WTC11 (cell line): ENCODE measurements at regions not wholly inside any gene's neighbourhood (a gene's known extent, or its start where the extent isn't known, plus 50 kb on each side); places are given as distances from the start of the nearest gene placed in this dataset.

ENCODE experiments used
- ATAC-seq: fragments of 200-7000 bp; cut with Tn5 transposase; 2 replicates; pipeline ENCODE4 v1.10.0; 2021; ENCODE audit warnings: mild to moderate bottlenecking, moderate library complexity
- CTCF ChIA-PET: fragments of 300-600 bp; sonication (Branson Sonifier 250); formaldehyde crosslinking; loops from one replicate; lab custom pipeline; 2021; ENCODE audit warnings: antibody characterized with exemption; lab: Charles Lee
- POLR2A ChIA-PET: fragments of 350-600 bp; sonication (Branson Sonifier 250); formaldehyde crosslinking; loops from one replicate; lab custom pipeline; 2021; ENCODE audit warnings: antibody characterized with exemption; lab: Charles Lee
- DNase-seq: peaks from one replicate; pipeline ENCODE4 v3.0.0; 2021; ENCODE audit warnings: low spot score
- H3K27ac Mint-ChIP-seq: 2 replicates; pipeline ENCODE4 v1.8.0; 2021; ENCODE audit warnings: mixed read lengths
- H3K27me3 Mint-ChIP-seq: 2 replicates; pipeline ENCODE4 v1.8.0; 2021; ENCODE audit warnings: low read depth, mild to moderate bottlenecking, moderate library complexity, mixed read lengths
- H3K36me3 Mint-ChIP-seq: 2 replicates; pipeline ENCODE4 v1.8.0; 2021; ENCODE audit warnings: mixed read lengths
- H3K4me1 Mint-ChIP-seq: 2 replicates; pipeline ENCODE4 v1.8.0; 2022; ENCODE audit warnings: mixed read lengths
- H3K4me3 Mint-ChIP-seq: 2 replicates; pipeline ENCODE4 v1.8.0; 2021; ENCODE audit warnings: mild to moderate bottlenecking, moderate library complexity, mixed read lengths
- H3K9me3 Mint-ChIP-seq: 2 replicates; pipeline ENCODE4 v1.8.0; 2021; ENCODE audit warnings: mixed read lengths
- ATF1 ChIP-seq: sonication (generic); formaldehyde crosslinking; IDR thresholded peaks from 2 replicates; pipeline ENCODE4 v1.8.1; 2023; ENCODE audit warnings: mild to moderate bottlenecking, moderate library complexity, missing genetic modification reagents
- CREM ChIP-seq: sonication (generic); formaldehyde crosslinking; IDR thresholded peaks from 2 replicates; pipeline ENCODE4 v1.8.1; 2022; ENCODE audit warnings: mild to moderate bottlenecking, missing genetic modification reagents, moderate library complexity
- ETV6 ChIP-seq: sonication (generic); formaldehyde crosslinking; IDR thresholded peaks from 2 replicates; pipeline ENCODE4 v1.8.1; 2022; ENCODE audit warnings: mild to moderate bottlenecking, missing genetic modification reagents
- GABPB1 ChIP-seq: sonication (generic); formaldehyde crosslinking; IDR thresholded peaks from 2 replicates; pipeline ENCODE4 v1.8.1; 2023; ENCODE audit warnings: mild to moderate bottlenecking, missing genetic modification reagents
- GTF2I ChIP-seq: fragments of 250-450 bp; sonication (Bioruptor Pico); conservative IDR thresholded peaks from 2 replicates; pipeline ENCODE4 v1.4.0; 2021; ENCODE audit warnings: mild to moderate bottlenecking
- HMGA2 ChIP-seq: fragments of 250-450 bp; sonication (Bioruptor Pico); IDR thresholded peaks from 2 replicates; pipeline ENCODE4 v1.4.0; 2021; ENCODE audit warnings: mild to moderate bottlenecking, moderate library complexity
- IRF2 ChIP-seq: sonication (generic); formaldehyde crosslinking; IDR thresholded peaks from 2 replicates; pipeline ENCODE4 v1.8.0; 2022; ENCODE audit warnings: low read depth, missing genetic modification reagents, borderline replicate concordance
- KAT7 ChIP-seq: sonication (generic); formaldehyde crosslinking; IDR thresholded peaks from 2 replicates; pipeline ENCODE4 v1.8.1; 2023; ENCODE audit warnings: missing genetic modification reagents, mild to moderate bottlenecking, borderline replicate concordance
- MXD4 ChIP-seq: fragments of 250-450 bp; sonication (Bioruptor Pico); IDR thresholded peaks from 2 replicates; pipeline ENCODE4 v1.8.0; 2021; ENCODE audit warnings: mild to moderate bottlenecking, moderate library complexity, borderline replicate concordance
- NFATC4 ChIP-seq: fragments of 250-450 bp; sonication (Bioruptor Pico); IDR thresholded peaks from 2 replicates; pipeline ENCODE4 v1.9.0; 2021; ENCODE audit warnings: mild to moderate bottlenecking
- NFYB ChIP-seq: sonication (generic); formaldehyde crosslinking; conservative IDR thresholded peaks from 2 replicates; pipeline ENCODE4 v1.8.0; 2022; ENCODE audit warnings: low read depth, missing genetic modification reagents
- PRRX2 ChIP-seq: fragments of 250-450 bp; sonication (Bioruptor Pico); IDR thresholded peaks from 2 replicates; pipeline ENCODE4 v1.8.0; 2021; ENCODE audit warnings: mild to moderate bottlenecking
- TEAD1 ChIP-seq: sonication (generic); formaldehyde crosslinking; IDR thresholded peaks from 2 replicates; pipeline ENCODE4 v1.8.0; 2022; ENCODE audit warnings: mild to moderate bottlenecking, missing genetic modification reagents
- TEAD4 ChIP-seq: sonication (generic); formaldehyde crosslinking; IDR thresholded peaks from 2 replicates; pipeline ENCODE4 v1.8.0; 2022; ENCODE audit warnings: mild to moderate bottlenecking, missing genetic modification reagents
- TP53 ChIP-seq: sonication (generic); formaldehyde crosslinking; IDR thresholded peaks from 2 replicates; pipeline ENCODE4 v1.8.1; 2023; ENCODE audit warnings: mild to moderate bottlenecking, missing genetic modification reagents
- ZBTB21 ChIP-seq: sonication (generic); formaldehyde crosslinking; IDR thresholded peaks from 2 replicates; pipeline ENCODE4 v1.8.1; 2023; ENCODE audit warnings: mild to moderate bottlenecking, missing genetic modification reagents, borderline replicate concordance
- ZNF232 ChIP-seq: sonication (generic); formaldehyde crosslinking; IDR thresholded peaks from 2 replicates; pipeline ENCODE4 v1.8.0; 2022; ENCODE audit warnings: mild to moderate bottlenecking, missing genetic modification reagents
- ZNF263 ChIP-seq: sonication (generic); formaldehyde crosslinking; IDR thresholded peaks from 2 replicates; pipeline ENCODE4 v1.8.1; 2022; ENCODE audit warnings: low read depth, mild to moderate bottlenecking, moderate library complexity, missing genetic modification reagents
- ZNF416 ChIP-seq: fragments of 250-450 bp; sonication (Bioruptor Pico); IDR thresholded peaks from 2 replicates; pipeline ENCODE4 v1.9.0; 2021; ENCODE audit warnings: mild to moderate bottlenecking, inconsistent platforms
- ZNF423 ChIP-seq: fragments of 250-450 bp; sonication (Bioruptor Pico); IDR thresholded peaks from 2 replicates; pipeline ENCODE4 v2.1.2; 2022; ENCODE audit warnings: mild to moderate bottlenecking, moderate library complexity
- TF ChIP-seq, protein P1 (sequence below): sonication (generic); formaldehyde crosslinking; IDR thresholded peaks from 2 replicates; pipeline ENCODE4 v1.8.0; 2022; ENCODE audit warnings: mild to moderate bottlenecking, missing genetic modification reagents
- TF ChIP-seq, protein P2 (sequence below): fragments of 250-450 bp; sonication (Bioruptor Pico); IDR thresholded peaks from 2 replicates; pipeline ENCODE4 v1.9.0; 2021; ENCODE audit warnings: mild to moderate bottlenecking
- TF ChIP-seq, protein P3 (sequence below): fragments of 250-450 bp; sonication (Bioruptor Pico); IDR thresholded peaks from 2 replicates; pipeline ENCODE4 v1.9.0; 2021; ENCODE audit warnings: mild to moderate bottlenecking
- TF ChIP-seq, protein P4 (sequence below): sonication (generic); formaldehyde crosslinking; IDR thresholded peaks from 2 replicates; pipeline ENCODE4 v1.8.0; 2023; ENCODE audit warnings: mild to moderate bottlenecking, missing genetic modification reagents
- TF ChIP-seq, protein P5 (sequence below): sonication (generic); formaldehyde crosslinking; IDR thresholded peaks from 2 replicates; pipeline ENCODE4 v1.8.0; 2023; ENCODE audit warnings: missing genetic modification reagents
- TF ChIP-seq, protein P6 (sequence below): sonication (generic); formaldehyde crosslinking; IDR thresholded peaks from 2 replicates; pipeline ENCODE4 v1.8.1; 2023; ENCODE audit warnings: mild to moderate bottlenecking, moderate library complexity, missing genetic modification reagents
- TF ChIP-seq, protein P7 (sequence below): sonication (generic); formaldehyde crosslinking; IDR thresholded peaks from 2 replicates; pipeline ENCODE4 v1.8.0; 2022; ENCODE audit warnings: mild to moderate bottlenecking, missing genetic modification reagents

DNA sequence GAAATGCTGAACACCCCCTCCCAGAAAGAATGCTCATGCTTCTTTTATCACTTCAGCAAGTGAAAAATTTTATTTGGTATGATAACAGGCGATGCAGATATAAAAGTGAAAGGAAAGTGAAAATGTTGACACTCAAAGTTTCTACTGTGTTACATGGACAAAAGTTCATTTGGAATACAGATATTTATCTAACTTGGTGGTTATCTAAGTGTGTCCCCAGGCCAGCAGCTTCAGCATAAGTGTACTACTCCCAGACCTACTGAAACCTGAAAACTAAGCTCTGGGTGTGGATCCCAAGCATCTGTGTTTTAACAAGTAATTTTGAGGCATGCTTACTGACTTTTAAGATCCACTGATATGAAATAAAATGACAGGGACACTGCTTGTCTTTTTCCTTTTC is 157.1 kb upstream of the BCHE start:
- DNase-seq (no peak), ATAC-seq (no peak)
- ChIA-PET CTCF (no interaction called here), POLR2A (no interaction called here)
- TF ChIP-seq IRF2 (CRISPR knock-in tag) (no peak), TEAD1 (CRISPR knock-in tag) (no peak), PRRX2 (CRISPR knock-in tag) (no peak), NFATC4 (CRISPR knock-in tag) (no peak), KAT7 (no peak), ATF1 (CRISPR knock-in tag) (no peak), CREM (CRISPR knock-in tag) (no peak), NFYB (CRISPR knock-in tag) (no peak), ZNF232 (CRISPR knock-in tag) (no peak), TP53 (CRISPR knock-in tag) (no peak), ZBTB21 (no peak), ZNF263 (CRISPR knock-in tag) (no peak), GTF2I (CRISPR knock-in tag) (no peak), ZNF423 (CRISPR knock-in tag) (no peak)
- TF ChIP-seq, protein P1, sequence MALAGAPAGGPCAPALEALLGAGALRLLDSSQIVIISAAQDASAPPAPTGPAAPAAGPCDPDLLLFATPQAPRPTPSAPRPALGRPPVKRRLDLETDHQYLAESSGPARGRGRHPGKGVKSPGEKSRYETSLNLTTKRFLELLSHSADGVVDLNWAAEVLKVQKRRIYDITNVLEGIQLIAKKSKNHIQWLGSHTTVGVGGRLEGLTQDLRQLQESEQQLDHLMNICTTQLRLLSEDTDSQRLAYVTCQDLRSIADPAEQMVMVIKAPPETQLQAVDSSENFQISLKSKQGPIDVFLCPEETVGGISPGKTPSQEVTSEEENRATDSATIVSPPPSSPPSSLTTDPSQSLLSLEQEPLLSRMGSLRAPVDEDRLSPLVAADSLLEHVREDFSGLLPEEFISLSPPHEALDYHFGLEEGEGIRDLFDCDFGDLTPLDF (CRISPR knock-in tag), result no peak
- TF ChIP-seq, protein P2, sequence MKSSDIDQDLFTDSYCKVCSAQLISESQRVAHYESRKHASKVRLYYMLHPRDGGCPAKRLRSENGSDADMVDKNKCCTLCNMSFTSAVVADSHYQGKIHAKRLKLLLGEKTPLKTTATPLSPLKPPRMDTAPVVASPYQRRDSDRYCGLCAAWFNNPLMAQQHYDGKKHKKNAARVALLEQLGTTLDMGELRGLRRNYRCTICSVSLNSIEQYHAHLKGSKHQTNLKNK (CRISPR knock-in tag), result no peak
- TF ChIP-seq, protein P3, sequence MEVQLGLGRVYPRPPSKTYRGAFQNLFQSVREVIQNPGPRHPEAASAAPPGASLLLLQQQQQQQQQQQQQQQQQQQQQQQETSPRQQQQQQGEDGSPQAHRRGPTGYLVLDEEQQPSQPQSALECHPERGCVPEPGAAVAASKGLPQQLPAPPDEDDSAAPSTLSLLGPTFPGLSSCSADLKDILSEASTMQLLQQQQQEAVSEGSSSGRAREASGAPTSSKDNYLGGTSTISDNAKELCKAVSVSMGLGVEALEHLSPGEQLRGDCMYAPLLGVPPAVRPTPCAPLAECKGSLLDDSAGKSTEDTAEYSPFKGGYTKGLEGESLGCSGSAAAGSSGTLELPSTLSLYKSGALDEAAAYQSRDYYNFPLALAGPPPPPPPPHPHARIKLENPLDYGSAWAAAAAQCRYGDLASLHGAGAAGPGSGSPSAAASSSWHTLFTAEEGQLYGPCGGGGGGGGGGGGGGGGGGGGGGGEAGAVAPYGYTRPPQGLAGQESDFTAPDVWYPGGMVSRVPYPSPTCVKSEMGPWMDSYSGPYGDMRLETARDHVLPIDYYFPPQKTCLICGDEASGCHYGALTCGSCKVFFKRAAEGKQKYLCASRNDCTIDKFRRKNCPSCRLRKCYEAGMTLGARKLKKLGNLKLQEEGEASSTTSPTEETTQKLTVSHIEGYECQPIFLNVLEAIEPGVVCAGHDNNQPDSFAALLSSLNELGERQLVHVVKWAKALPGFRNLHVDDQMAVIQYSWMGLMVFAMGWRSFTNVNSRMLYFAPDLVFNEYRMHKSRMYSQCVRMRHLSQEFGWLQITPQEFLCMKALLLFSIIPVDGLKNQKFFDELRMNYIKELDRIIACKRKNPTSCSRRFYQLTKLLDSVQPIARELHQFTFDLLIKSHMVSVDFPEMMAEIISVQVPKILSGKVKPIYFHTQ, result no peak
- Mint-ChIP-seq H3K9me3 (peaks cover 8% of the 10 kb centered on the region; the same call in 1 of the 2 replicates), H3K4me1 (peaks cover 9% of the 10 kb centered on the region), H3K4me3 (no peak overlapping the region), H3K27me3 (no peaks in the 10 kb centered on the region), H3K27ac (no peak overlapping the region), H3K36me3 (no peaks in the 10 kb centered on the region)

DNA sequence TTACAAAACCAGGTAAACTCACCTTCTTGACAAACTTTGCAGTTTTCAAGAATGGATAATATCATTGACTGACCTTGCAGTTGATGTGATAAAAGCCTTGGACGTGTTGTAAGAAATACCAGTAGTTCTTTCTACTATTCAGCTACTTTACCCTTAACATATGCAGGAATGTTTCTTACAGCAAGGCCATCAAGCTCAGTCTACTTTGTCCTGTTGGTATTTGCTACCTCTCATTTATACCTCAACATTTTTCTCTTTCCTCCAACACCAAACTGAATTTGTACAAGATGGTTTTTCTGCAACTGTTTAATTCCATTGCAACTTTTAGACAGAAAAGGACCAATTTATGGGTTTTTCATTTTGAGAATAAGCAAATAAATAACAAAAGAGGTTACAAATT is 147.4 kb upstream of the BCHE start:
- H3K27ac Mint-ChIP-seq, result peak overlapping the region; percentile 44
- ATAC-seq, result peak; percentile 98

DNA sequence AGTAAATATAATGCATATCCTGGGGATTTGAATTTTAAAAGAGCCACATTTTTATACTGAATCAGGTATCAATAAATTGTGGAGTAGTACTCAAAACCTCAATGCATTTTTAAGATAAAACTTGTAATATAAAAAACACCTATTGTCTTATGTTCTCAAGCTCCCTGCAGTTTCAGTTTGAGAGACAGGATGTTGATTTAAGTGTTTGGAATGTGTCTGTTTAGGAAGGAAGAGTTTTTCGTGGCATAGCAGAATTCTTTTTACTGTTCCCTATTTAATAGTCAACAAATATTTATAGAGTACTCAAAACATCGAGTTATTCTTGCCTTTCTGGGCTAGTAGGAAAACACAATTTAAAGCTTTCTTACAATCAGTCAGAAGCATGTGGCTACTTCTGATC is 146.1 kb upstream of the BCHE start:
- H3K27me3 Mint-ChIP-seq, result no peaks in the 10 kb centered on the region
- DNase-seq (no peak), ATAC-seq (no peak)
- no peak overlapping the region; the same call in 1 of the 2 replicates for H3K4me3 Mint-ChIP-seq
- 0 out of 2 replicates have a peak, but pooled peaks cover 4% of the 10 kb centered on the region for H3K9me3 Mint-ChIP-seq
- POLR2A ChIA-PET, result no interaction called here
- CTCF ChIA-PET, result no interaction called here
- peaks cover 33% of the 10 kb centered on the region for H3K4me1 Mint-ChIP-seq
- no peaks in the 10 kb centered on the region for H3K36me3 Mint-ChIP-seq
- peak overlapping the region; percentile 81 for H3K27ac Mint-ChIP-seq
- TF ChIP-seq ETV6 (no peak), HMGA2 (CRISPR knock-in tag) (no peak), GABPB1 (CRISPR knock-in tag) (no peak), MXD4 (CRISPR knock-in tag) (no peak), ZNF423 (CRISPR knock-in tag) (no peak)
- TF ChIP-seq, protein P4, sequence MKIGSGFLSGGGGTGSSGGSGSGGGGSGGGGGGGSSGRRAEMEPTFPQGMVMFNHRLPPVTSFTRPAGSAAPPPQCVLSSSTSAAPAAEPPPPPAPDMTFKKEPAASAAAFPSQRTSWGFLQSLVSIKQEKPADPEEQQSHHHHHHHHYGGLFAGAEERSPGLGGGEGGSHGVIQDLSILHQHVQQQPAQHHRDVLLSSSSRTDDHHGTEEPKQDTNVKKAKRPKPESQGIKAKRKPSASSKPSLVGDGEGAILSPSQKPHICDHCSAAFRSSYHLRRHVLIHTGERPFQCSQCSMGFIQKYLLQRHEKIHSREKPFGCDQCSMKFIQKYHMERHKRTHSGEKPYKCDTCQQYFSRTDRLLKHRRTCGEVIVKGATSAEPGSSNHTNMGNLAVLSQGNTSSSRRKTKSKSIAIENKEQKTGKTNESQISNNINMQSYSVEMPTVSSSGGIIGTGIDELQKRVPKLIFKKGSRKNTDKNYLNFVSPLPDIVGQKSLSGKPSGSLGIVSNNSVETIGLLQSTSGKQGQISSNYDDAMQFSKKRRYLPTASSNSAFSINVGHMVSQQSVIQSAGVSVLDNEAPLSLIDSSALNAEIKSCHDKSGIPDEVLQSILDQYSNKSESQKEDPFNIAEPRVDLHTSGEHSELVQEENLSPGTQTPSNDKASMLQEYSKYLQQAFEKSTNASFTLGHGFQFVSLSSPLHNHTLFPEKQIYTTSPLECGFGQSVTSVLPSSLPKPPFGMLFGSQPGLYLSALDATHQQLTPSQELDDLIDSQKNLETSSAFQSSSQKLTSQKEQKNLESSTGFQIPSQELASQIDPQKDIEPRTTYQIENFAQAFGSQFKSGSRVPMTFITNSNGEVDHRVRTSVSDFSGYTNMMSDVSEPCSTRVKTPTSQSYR (CRISPR knock-in tag), result no peak
- TF ChIP-seq, protein P5, sequence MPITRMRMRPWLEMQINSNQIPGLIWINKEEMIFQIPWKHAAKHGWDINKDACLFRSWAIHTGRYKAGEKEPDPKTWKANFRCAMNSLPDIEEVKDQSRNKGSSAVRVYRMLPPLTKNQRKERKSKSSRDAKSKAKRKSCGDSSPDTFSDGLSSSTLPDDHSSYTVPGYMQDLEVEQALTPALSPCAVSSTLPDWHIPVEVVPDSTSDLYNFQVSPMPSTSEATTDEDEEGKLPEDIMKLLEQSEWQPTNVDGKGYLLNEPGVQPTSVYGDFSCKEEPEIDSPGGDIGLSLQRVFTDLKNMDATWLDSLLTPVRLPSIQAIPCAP (CRISPR knock-in tag), result no peak
- TF ChIP-seq, protein P6, sequence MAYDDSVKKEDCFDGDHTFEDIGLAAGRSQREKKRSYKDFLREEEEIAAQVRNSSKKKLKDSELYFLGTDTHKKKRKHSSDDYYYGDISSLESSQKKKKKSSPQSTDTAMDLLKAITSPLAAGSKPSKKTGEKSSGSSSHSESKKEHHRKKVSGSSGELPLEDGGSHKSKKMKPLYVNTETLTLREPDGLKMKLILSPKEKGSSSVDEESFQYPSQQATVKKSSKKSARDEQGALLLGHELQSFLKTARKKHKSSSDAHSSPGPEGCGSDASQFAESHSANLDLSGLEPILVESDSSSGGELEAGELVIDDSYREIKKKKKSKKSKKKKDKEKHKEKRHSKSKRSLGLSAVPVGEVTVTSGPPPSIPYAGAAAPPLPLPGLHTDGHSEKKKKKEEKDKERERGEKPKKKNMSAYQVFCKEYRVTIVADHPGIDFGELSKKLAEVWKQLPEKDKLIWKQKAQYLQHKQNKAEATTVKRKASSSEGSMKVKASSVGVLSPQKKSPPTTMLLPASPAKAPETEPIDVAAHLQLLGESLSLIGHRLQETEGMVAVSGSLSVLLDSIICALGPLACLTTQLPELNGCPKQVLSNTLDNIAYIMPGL (CRISPR knock-in tag), result no peak
- TF ChIP-seq, protein P7, sequence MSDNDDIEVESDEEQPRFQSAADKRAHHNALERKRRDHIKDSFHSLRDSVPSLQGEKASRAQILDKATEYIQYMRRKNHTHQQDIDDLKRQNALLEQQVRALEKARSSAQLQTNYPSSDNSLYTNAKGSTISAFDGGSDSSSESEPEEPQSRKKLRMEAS, result no peak

More for the DNA sequence above, 147.4 kb upstream of the BCHE start:
- ChIA-PET POLR2A (no interaction called here), CTCF (interaction anchor here (0.9 kb wide), 1 partner anchor 22 kb away, joined by 3 read pairs; no protein-coding TSS in a partner anchor)
- DNase-seq, result no peak
- TF ChIP-seq TEAD4 (CRISPR knock-in tag) (peak; percentile 52; the same call in 1 of the 2 replicates), ZNF416 (CRISPR knock-in tag) (no peak)
- Mint-ChIP-seq H3K36me3 (no peaks in the 10 kb centered on the region), H3K4me1 (peaks cover 37% of the 10 kb centered on the region), H3K4me3 (peak overlapping the region; percentile 17; the same call in 1 of the 2 replicates), H3K9me3 (0 out of 2 replicates have a peak, but pooled peaks cover 4% of the 10 kb centered on the region), H3K27me3 (no peaks in the 10 kb centered on the region)
